ENCODE measurements at regions not wholly inside any gene's neighbourhood (a gene's known extent, or its start where the extent isn't known, plus 50 kb on each side); places are given as distances from the start of the nearest gene placed in this dataset.

- no peaks in the 10 kb centered on the region for H3K36me3 ChIP-seq
- H3K4me1 ChIP-seq = no peaks in the 10 kb centered on the region
- no peaks in the 10 kb centered on the region for H3K27me3 ChIP-seq
- TF ChIP-seq, protein P1, sequence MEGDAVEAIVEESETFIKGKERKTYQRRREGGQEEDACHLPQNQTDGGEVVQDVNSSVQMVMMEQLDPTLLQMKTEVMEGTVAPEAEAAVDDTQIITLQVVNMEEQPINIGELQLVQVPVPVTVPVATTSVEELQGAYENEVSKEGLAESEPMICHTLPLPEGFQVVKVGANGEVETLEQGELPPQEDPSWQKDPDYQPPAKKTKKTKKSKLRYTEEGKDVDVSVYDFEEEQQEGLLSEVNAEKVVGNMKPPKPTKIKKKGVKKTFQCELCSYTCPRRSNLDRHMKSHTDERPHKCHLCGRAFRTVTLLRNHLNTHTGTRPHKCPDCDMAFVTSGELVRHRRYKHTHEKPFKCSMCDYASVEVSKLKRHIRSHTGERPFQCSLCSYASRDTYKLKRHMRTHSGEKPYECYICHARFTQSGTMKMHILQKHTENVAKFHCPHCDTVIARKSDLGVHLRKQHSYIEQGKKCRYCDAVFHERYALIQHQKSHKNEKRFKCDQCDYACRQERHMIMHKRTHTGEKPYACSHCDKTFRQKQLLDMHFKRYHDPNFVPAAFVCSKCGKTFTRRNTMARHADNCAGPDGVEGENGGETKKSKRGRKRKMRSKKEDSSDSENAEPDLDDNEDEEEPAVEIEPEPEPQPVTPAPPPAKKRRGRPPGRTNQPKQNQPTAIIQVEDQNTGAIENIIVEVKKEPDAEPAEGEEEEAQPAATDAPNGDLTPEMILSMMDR (IDR thresholded peaks at IDR 0.05) = no peak
- H3K4me3 ChIP-seq (replicated peaks in 1 of 3) = no peak overlapping the region
- no peak for DNase-seq
- no peak overlapping the region for H3K27ac ChIP-seq
- intact Hi-C loops (cut with DNase I) = no loop called here
- H3K9me3 ChIP-seq = no peaks in the 10 kb centered on the region
- WGBS, 2 donors = 48 to 60% methylated on average over 3 of the region's 3 CpGs
Observed at GRCh38 chr12:115763982-115764621, 513.4 kb downstream of the MED13L start.

DNA sequence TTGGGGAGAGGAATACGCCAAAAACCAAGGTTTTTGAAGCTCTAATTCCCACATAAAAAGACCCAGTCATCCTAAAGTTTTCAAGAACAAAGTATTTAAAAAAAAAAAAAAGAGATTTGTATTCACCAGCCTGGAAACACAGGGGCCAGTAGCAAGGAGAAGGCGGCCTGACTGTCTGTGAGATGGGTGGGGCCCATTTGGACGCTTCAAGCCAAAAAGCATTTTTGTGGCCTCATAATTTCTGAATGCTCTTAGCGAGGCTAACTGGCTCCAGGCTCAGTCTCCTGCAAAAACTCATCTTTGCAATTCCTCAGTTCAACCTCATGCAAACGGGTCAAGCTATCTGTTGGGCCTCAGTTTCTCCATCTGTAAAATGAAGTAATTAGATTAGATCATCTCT, 514.1 kb downstream of the MED13L start:
- 75 to 84% methylated on average over 5 of the region's 5 CpGs for WGBS, 2 donors
- TF ChIP-seq, protein P1 (IDR thresholded peaks at IDR 0.05) = no peak
- Histone ChIP-seq H3K4me3 (replicated peaks in 1 of 3) (no peak overlapping the region), H3K36me3 (no peaks in the 10 kb centered on the region), H3K27ac (no peak overlapping the region), H3K27me3 (no peaks in the 10 kb centered on the region), H3K9me3 (no peaks in the 10 kb centered on the region), H3K4me1 (no peaks in the 10 kb centered on the region)
- DNase-seq = no peak
- intact Hi-C loops (cut with DNase I) = no loop called here

DNA sequence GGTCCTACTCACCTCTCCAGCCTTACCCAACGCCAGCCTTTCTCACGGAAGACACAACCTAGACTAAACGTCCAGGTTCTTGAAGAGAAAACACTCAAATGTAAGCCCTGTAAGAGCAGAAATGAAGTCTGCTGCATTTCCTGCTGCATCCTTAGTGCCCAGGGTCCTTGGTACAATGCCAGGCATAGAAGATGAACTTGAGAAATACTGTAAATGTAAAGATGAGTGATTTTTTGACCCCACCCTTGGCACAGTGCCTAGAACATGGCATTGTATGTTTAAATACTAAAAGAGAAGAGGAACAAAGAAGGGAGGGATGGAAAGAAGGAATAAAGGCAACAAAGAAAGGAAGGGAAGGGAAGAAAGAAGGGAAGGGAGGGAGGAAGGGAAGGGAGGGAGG, 514.6 kb downstream of the MED13L start:
- no peaks in the 10 kb centered on the region for H3K27me3 ChIP-seq
- H3K4me1 ChIP-seq = no peaks in the 10 kb centered on the region
- no peak overlapping the region for H3K4me3 ChIP-seq (replicated peaks in 1 of 3)
- H3K9me3 ChIP-seq = no peaks in the 10 kb centered on the region
- intact Hi-C loops (cut with DNase I) = no loop called here
- no peaks in the 10 kb centered on the region for H3K36me3 ChIP-seq
- H3K27ac ChIP-seq = no peak overlapping the region
- no peak for TF ChIP-seq POLR2A (IDR thresholded peaks at IDR 0.05)
- TF ChIP-seq, protein P1 (IDR thresholded peaks at IDR 0.05) = no peak
- DNase-seq = no peak
- WGBS, 2 donors = 71 to 72% methylated on average over 3 of the region's 3 CpGs

- intact Hi-C loops (cut with DNase I) = no loop called here
Observed at GRCh38 chr12:115761784-115762183, 515.7 kb downstream of the MED13L start.

DNA sequence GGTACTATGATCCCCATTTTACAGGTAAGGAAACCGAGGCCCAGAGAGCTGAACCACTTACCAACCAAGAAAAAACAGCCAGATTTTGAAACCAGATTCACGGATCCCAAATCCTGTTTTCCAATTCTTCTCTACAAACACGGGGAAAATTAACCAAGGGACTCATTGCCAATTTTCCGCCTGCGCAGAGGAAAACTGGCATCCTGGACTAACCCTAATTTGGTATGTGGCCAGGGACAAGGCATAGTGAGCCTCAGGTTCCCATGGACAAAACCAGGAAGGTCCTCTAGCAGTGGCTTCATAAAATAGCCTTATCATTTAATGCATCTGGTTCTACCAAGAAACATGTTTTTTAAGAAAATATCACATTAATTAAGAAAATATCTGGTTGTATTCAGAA, 517.3 kb downstream of the MED13L start:
- DNase-seq = no peak
- no peak for TF ChIP-seq POLR2A (IDR thresholded peaks at IDR 0.05)
- TF ChIP-seq, protein P1 (IDR thresholded peaks at IDR 0.05) = no peak
- no peaks in the 10 kb centered on the region for H3K4me1 ChIP-seq
- no peak overlapping the region for H3K4me3 ChIP-seq (replicated peaks in 1 of 3)
- intact Hi-C loops (cut with DNase I) = no loop called here
- H3K27me3 ChIP-seq = no peaks in the 10 kb centered on the region
- H3K27ac ChIP-seq = no peak overlapping the region
- H3K36me3 ChIP-seq = no peaks in the 10 kb centered on the region
- 76% methylated on average over 5 of the region's 5 CpGs for WGBS, 2 donors
- H3K9me3 ChIP-seq = no peaks in the 10 kb centered on the region

More at GRCh38 chr12:115761784-115762183, 515.7 kb downstream of the MED13L start:
- no peaks in the 10 kb centered on the region for H3K9me3 ChIP-seq
- H3K4me1 ChIP-seq = no peaks in the 10 kb centered on the region
- 86 to 89% methylated on average over 2 of the region's 2 CpGs for WGBS, 2 donors
- TF ChIP-seq POLR2A (IDR thresholded peaks at IDR 0.05) = no peak
- TF ChIP-seq, protein P1 (IDR thresholded peaks at IDR 0.05) = no peak
- no peaks in the 10 kb centered on the region for H3K36me3 ChIP-seq
- H3K27ac ChIP-seq = no peak overlapping the region
- H3K4me3 ChIP-seq (replicated peaks in 1 of 3) = no peak overlapping the region
- no peaks in the 10 kb centered on the region for H3K27me3 ChIP-seq
- DNase-seq = no peak

All from thyroid gland (tissue), 4 donors.